ENCODE measurements at regions not wholly inside any gene's neighbourhood (a gene's known extent, or its start where the extent isn't known, plus 50 kb on each side); places are given as distances from the start of the nearest gene placed in this dataset.

DNA sequence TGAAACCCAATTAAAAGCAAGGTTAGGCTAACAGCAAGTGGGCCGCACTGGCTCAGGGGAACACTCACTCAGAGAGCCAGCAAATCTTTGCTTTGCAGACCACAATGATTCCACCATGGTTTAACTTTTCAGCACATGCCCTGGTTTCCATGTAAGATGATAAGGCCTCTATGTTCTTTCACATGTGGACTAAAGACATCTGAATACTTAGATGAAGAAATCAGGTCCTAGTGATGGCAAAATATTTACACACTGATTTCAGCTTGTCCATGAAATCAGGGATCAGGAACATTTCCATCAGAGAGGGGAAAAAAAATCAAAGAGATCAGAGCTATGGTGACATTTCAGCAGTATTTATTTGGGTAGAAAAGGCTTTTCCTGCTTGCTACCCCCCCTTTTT is 258.2 kb upstream of the IRX5 start:
- TF ChIP-seq, protein P1, sequence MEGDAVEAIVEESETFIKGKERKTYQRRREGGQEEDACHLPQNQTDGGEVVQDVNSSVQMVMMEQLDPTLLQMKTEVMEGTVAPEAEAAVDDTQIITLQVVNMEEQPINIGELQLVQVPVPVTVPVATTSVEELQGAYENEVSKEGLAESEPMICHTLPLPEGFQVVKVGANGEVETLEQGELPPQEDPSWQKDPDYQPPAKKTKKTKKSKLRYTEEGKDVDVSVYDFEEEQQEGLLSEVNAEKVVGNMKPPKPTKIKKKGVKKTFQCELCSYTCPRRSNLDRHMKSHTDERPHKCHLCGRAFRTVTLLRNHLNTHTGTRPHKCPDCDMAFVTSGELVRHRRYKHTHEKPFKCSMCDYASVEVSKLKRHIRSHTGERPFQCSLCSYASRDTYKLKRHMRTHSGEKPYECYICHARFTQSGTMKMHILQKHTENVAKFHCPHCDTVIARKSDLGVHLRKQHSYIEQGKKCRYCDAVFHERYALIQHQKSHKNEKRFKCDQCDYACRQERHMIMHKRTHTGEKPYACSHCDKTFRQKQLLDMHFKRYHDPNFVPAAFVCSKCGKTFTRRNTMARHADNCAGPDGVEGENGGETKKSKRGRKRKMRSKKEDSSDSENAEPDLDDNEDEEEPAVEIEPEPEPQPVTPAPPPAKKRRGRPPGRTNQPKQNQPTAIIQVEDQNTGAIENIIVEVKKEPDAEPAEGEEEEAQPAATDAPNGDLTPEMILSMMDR (IDR thresholded peaks at IDR 0.05): no peak
- TF ChIP-seq POLR2A (IDR thresholded peaks at IDR 0.05): no peak
